ENCODE measurements at regions not wholly inside any gene's neighbourhood (a gene's known extent, or its start where the extent isn't known, plus 50 kb on each side); places are given as distances from the start of the nearest gene placed in this dataset.
A peak's percentile ranks its signal among the peaks of the same experiment; 100 is the strongest.
"Not testable (repeated sequence)": the region's sequence is repeated elsewhere in the genome, so short reads cannot be mapped to it uniquely, and the experiment has no call there.

DNA sequence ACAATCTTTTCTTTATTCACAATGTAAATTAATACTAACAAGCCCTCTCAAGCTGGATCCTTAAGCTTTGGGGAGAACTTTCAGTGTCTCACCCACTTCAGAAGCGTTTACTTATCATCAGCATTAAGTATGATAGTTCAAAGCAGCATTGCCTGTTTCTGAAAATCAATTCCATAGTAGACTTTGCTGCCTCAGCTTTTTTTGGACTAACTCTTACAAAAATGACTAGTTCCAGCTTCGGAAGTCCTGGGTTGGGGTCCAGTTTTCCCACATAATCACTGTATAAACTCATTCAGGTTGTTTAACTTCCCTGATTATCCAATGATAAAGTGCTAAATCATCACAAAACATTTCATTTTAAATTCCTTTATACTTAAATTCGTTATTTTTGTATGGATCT lies 114.4 kb downstream of the NR2F2 start:
- in situ Hi-C loops (cut with HindIII; ENCODE audit: low pct_unique_long_range_greater_than_20kb, low sequenced_read_pairs): no loop called here
- DNase-seq (ENCODE audit: low read depth): no peak

- in situ Hi-C loops (cut with HindIII; ENCODE audit: low pct_unique_long_range_greater_than_20kb, low sequenced_read_pairs): no loop called here
Measured at GRCh38 chr15:96448923-96449322, 118.4 kb downstream of the NR2F2 start.

DNA sequence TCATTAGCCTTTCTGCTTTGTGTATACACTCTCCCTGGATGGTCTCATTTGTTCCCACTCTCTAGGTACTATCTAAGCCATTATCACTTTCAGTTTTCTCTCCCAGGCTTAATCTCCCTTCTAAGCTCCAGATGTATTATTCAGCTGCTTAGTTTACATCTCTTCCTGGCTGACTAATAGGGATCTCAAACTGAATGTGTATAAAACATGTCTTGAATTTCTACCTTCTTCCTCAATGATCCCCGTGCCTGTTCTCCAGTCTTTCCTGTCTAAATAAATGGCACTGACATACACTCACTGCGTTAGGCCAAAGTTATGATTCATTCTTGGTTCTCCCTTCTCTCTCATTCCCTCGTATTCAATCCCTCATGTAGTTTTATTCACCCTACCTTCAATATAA lies 127.3 kb downstream of the NR2F2 start:
- in situ Hi-C loops (cut with HindIII; ENCODE audit: low pct_unique_long_range_greater_than_20kb, low sequenced_read_pairs): no loop called here
- DNase-seq (ENCODE audit: low read depth): no peak

More at GRCh38 chr15:96448923-96449322, 118.4 kb downstream of the NR2F2 start:
- no peak for DNase-seq (ENCODE audit: low read depth)

DNA sequence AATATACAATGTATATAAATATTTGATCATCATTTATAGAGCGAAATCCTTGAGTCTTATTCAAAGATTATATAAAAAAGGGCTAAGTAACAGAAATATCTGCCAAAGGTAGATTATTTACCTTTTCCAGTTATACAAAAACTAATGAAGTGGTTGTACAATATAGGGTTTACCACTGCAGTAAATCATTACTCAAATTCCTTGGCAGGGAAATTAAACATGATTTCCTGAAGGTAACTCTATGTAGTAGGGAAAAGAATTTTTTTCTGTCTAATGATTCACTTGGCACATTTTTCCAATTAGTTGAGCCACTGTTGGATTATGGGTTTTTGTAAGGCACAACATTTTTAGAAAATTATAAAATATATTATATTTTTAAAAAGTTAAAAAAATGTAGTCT lies 129.6 kb downstream of the NR2F2 start:
- in situ Hi-C loops (cut with HindIII; ENCODE audit: low pct_unique_long_range_greater_than_20kb, low sequenced_read_pairs): no loop called here
- DNase-seq (ENCODE audit: low read depth): peak; percentile 19

DNA sequence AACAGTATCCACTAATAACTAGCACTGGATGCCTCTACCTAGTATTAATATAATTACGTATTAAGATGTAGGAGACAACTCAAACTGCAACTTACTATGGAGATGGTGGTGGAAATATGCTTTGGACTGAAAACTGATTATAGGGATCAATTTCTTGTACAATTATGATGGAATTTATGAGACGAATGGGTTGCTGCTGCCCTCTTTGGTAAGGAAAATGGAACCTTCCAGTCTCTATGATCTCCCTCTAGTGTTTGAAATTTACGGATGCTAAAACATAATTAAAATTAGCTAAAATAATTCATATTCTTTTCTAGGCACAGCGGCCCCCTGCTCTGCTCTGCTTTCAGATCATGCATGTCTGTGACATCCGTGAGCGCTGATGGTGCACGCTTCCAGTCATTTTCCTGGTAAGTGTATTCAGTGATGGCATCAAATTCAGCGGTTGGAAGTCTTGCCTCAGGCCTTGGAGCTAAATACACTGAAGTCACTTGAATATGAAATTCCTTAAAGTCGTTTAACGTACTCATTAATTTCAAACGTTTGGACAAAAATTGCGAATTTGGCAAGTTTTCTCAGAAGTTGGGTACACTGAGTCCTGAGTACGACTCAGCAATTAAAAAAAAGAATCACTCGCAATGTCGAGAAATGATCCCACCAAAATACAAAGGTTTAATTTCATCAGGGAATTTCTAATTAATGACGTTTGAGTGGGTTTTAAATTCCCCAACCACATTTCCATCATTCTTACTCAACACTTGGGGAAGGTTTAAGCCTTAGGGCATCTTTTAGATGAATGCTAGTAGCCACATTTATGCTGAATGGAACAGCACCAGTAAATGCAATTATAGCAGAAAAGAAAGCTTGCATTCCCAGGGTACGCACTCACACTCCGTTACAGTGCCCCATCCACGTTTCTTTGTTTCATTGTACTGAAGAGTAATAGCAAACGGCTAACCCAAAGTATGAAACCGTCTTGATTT lies 132.6 kb downstream of the NR2F2 start:
- no peak for DNase-seq (ENCODE audit: low read depth)
- in situ Hi-C loops (cut with HindIII; ENCODE audit: low pct_unique_long_range_greater_than_20kb, low sequenced_read_pairs): no loop called here

GRCh38 chr15:96466389-96466947 lies 136.0 kb downstream of the NR2F2 start:
- no peak for DNase-seq (ENCODE audit: low read depth)
- in situ Hi-C loops (cut with HindIII; ENCODE audit: low pct_unique_long_range_greater_than_20kb, low sequenced_read_pairs): no loop called here

- in situ Hi-C loops (cut with HindIII; ENCODE audit: low pct_unique_long_range_greater_than_20kb, low sequenced_read_pairs): no loop called here
- no peak for DNase-seq (ENCODE audit: low read depth)
Measured at GRCh38 chr15:96468036-96468435, 137.5 kb downstream of the NR2F2 start.

DNA sequence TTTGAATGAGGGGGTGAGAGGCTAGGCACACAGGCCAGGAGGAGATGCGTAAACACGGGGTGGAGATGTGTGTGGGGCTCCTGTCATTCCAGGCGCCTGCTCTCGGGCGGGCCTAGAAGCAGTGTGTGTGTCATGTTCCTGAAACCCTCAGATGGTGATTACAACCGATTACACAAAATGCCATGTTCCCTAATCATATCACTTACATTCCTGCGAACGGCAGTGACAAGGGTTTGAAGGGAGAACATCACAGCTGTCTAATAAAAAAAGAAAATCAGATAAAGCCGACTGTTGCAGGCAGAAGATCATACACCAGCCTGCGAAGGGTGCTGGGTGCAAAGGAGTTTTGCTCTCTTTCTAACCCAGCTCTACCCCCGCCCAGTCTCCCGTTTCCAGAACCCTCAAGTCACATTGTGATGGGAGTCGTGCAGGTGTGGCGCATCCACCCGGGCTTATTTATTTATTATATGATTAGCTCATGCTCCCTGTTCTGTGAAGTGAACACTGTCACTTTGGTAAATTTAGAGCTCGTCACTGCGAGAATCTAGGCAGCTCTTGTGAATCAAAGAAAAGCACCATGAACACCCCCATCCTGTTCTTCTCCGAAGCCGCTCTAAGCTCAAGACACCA lies 140.3 kb downstream of the NR2F2 start:
- no peak for DNase-seq (ENCODE audit: low read depth)
- in situ Hi-C loops (cut with HindIII; ENCODE audit: low pct_unique_long_range_greater_than_20kb, low sequenced_read_pairs): no loop called here

DNA sequence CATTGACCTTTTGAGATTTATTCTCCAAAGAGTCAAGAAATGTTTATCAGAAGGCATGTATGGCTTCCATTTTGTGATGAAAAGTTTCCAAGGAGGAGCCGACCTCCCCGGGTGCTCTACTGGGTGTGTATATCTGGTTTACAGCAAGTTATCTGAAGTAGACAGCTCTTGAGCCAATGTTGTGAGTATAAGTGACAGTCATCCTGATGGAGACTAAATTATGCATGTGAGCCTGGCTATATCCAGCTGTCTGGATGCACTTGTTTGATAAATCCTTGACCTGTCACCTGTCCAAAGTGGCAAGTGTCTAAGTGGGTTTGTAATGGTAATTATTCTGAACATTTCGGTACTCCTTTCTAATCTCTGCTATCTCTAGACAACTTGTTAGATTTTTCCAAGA lies 142.2 kb downstream of the NR2F2 start:
- in situ Hi-C loops (cut with HindIII; ENCODE audit: low pct_unique_long_range_greater_than_20kb, low sequenced_read_pairs): no loop called here
- no peak for DNase-seq (ENCODE audit: low read depth)

GRCh38 chr15:96473556-96473955 lies 143.1 kb downstream of the NR2F2 start:
- in situ Hi-C loops (cut with HindIII; ENCODE audit: low pct_unique_long_range_greater_than_20kb, low sequenced_read_pairs): no loop called here
- no peak for DNase-seq (ENCODE audit: low read depth)

DNA sequence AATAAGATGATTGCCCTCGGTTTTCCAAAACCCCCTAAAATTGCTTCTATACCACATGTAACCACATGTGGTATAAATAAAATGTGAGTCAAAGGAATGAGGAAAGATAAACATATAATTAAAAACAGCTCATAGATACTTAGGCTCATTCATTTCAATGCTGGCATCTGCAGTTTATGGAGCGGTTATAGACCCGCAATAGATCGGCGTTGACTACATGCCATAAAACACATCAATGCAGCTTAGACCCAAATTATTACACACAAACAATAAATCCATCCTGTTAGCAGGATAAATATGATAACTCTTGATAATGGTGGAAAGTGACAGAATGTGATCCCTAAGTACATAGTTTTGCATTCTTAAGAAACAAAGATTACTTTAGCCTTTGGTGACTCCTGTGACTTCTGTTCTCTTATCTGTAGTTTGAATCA lies 143.7 kb downstream of the NR2F2 start:
- no peak for DNase-seq (ENCODE audit: low read depth)
- in situ Hi-C loops (cut with HindIII; ENCODE audit: low pct_unique_long_range_greater_than_20kb, low sequenced_read_pairs): no loop called here

DNA sequence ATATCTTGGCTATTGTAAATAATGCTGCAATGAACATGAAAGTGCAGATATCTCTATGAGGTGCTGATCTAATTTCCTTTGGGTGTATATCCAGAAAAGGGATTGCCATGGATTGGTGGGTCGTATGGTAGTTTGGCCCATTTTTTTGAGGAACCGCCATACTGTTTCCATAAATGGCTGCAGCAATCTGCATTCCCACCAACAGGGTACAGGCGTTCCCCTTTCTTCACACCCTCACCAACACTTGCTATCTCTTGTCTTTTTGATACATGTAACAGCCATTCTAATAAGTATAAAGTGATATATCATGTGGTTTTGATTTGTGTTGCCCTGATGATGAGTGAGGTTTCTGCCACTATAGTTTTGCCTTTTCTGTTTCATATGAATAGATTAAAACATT lies 146.7 kb downstream of the NR2F2 start:
- DNase-seq (ENCODE audit: low read depth): no peak
- in situ Hi-C loops (cut with HindIII; ENCODE audit: low pct_unique_long_range_greater_than_20kb, low sequenced_read_pairs): no loop called here

- in situ Hi-C loops (cut with HindIII; ENCODE audit: low pct_unique_long_range_greater_than_20kb, low sequenced_read_pairs); DNase-seq (ENCODE audit: low read depth): not testable (repeated sequence)
Measured at GRCh38 chr15:96484412-96484811, 153.9 kb downstream of the NR2F2 start.

DNA sequence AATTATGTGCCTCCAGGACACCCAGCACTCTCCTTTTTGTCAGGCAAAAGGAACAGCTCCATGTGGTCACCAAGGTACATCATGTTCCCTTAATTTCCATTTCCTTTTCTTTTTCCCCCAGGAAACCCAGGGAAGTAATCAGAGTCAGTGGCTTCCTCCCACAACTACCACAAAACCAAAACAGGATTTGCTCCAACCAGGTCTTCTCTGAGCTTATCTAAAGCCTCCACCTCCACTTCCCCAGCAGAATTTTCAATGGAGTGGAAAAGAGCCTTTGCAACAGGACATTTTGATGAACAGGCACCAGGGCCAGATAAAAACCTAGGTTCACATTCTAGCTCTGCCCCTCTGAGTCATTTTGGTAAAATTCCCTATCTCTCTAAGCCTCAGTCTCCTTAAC lies 154.3 kb downstream of the NR2F2 start:
- in situ Hi-C loops (cut with HindIII; ENCODE audit: low pct_unique_long_range_greater_than_20kb, low sequenced_read_pairs): no loop called here

GRCh38 chr15:96487245-96487644 lies 156.7 kb downstream of the NR2F2 start:
- in situ Hi-C loops (cut with HindIII; ENCODE audit: low pct_unique_long_range_greater_than_20kb, low sequenced_read_pairs): no loop called here
- DNase-seq (ENCODE audit: low read depth): no peak

More for the DNA sequence above, 154.3 kb downstream of the NR2F2 start:
- DNase-seq (ENCODE audit: low read depth): no peak

GRCh38 chr15:96491066-96491699 lies 160.7 kb downstream of the NR2F2 start:
- DNase-seq (ENCODE audit: low read depth); in situ Hi-C loops (cut with HindIII; ENCODE audit: low pct_unique_long_range_greater_than_20kb, low sequenced_read_pairs): not testable (repeated sequence)

DNA sequence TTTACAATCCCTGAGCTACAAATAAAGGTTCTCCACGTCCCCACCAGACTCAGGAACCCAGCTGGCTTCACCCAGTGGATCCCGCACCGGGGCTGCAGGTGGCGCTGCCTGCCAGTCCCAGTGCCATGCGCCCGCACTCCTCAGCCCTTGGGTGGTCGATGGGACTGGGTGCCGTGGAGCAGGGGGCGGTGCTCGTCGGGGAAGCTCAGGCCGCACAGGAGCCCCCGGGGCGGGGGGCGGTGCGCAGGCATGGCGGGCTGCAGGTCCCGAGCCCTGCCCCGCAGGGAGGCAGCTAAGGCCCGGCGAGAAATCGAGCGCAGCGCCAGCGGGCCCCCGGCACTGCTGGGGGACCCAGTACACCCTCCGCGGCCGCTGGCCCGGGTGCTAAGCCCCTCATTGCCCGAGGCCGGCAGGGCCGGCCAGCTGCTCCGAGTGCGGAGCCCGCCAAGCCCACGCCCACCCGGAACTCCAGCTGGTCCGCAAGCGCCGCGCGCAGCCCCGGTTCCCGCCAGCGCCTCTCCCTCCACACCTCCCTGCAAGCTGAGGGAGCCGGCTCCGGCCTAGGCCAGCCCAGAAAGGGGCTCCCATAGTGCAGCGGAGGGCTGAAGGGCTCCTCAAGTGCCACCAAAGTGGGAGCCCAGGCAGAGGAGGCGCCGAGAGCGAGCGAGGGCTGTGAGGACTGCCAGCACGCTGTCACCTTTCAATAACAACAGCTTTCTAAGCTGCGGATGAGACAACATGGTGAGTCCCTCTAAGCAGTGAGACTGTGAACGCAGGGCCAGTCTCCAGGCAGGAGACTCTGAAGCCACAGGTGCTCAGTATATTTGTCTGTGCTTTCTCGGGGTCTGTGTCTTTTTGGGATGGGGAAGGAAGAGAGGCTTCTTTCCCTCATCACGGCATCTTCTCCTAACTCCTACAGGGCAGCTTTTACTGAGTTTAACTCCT lies 161.5 kb downstream of the NR2F2 start:
- DNase-seq (ENCODE audit: low read depth); in situ Hi-C loops (cut with HindIII; ENCODE audit: low pct_unique_long_range_greater_than_20kb, low sequenced_read_pairs): not testable (repeated sequence)

- in situ Hi-C loops (cut with HindIII; ENCODE audit: low pct_unique_long_range_greater_than_20kb, low sequenced_read_pairs): no loop called here
- DNase-seq (ENCODE audit: low read depth): no peak
Measured at GRCh38 chr15:96494505-96494904, 164.0 kb downstream of the NR2F2 start.
